ENCODE measurements at regions not wholly inside any gene's neighbourhood (a gene's known extent, or its start where the extent isn't known, plus 50 kb on each side); places are given as distances from the start of the nearest gene placed in this dataset.

DNA sequence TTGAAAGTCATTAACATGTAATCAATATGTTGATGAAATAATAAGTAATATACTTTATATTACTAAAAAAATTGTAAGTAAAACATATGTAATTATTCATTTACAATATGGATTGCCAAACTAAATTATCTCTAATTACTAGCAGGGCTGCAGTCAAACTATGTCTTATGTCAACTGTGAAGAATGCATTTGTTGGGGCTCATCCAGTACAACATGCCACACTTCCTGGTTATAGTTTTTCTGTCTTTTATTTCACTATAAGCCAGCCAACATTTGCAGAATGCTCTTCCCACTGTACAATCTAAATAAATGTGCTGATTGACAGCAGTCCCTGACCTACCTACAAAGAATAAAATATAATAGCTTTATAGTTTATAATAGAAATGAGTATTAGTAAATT is 975.4 kb upstream of the NDST4 start:
- H3K4me2 ChIP-seq (ENCODE audit: insufficient read depth, low read length): no peak overlapping the region
- no peak overlapping the region for H2AFZ ChIP-seq (ENCODE audit: low read length)
- no peaks in the 10 kb centered on the region for H3K4me1 ChIP-seq (ENCODE audit: insufficient read depth, low read length)
- no peaks in the 10 kb centered on the region for H3K79me2 ChIP-seq (ENCODE audit: insufficient read depth, low read length)
- H3K27me3 ChIP-seq (ENCODE audit: insufficient read depth, low read length): no peaks in the 10 kb centered on the region
- TF ChIP-seq, protein P1, sequence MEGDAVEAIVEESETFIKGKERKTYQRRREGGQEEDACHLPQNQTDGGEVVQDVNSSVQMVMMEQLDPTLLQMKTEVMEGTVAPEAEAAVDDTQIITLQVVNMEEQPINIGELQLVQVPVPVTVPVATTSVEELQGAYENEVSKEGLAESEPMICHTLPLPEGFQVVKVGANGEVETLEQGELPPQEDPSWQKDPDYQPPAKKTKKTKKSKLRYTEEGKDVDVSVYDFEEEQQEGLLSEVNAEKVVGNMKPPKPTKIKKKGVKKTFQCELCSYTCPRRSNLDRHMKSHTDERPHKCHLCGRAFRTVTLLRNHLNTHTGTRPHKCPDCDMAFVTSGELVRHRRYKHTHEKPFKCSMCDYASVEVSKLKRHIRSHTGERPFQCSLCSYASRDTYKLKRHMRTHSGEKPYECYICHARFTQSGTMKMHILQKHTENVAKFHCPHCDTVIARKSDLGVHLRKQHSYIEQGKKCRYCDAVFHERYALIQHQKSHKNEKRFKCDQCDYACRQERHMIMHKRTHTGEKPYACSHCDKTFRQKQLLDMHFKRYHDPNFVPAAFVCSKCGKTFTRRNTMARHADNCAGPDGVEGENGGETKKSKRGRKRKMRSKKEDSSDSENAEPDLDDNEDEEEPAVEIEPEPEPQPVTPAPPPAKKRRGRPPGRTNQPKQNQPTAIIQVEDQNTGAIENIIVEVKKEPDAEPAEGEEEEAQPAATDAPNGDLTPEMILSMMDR (IDR thresholded peaks at IDR 0.05; ENCODE audit: extremely low read depth, low read depth, low read length): no peak
- H3K9me3 ChIP-seq (ENCODE audit: low read depth, low read length): no peaks in the 10 kb centered on the region
- H3K36me3 ChIP-seq (ENCODE audit: insufficient read depth, low read length): no peaks in the 10 kb centered on the region
- DNase-seq (ENCODE audit: insufficient read length, low spot score, missing footprints): no peak
- no peak overlapping the region for H3K27ac ChIP-seq (ENCODE audit: low read depth, low read length)
- no peak overlapping the region for H3K4me3 ChIP-seq (ENCODE audit: insufficient read depth, low read length)
- H4K20me1 ChIP-seq (ENCODE audit: insufficient read depth, low read length): no peaks in the 10 kb centered on the region

DNA sequence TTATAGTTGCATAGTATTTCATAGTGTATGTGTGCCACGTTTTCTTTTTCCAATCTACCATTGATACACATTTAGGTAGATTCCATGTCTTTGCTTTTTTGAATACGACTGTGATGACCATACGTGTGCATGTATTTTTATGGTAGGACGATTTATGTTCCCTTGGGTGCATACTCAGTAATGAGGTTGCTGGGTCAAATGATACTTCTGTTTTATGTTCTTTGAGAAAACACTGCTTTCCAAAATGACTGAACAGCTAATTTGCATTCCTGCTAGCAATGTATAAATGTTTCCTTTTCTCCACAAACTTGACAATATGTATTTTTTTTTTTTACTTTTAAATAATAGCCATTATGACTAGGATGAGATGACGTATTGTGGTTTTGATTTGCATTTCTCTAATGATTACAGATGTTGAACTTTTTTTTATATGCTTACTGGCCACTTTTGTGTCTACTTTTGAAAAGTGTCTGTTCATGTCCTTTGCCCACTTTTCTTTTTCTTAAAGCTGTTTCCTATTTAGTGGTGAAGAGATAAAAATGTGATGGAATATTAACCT is 969.5 kb upstream of the NDST4 start:
- Histone ChIP-seq H3K79me2 (ENCODE audit: insufficient read depth, low read length) (no peaks in the 10 kb centered on the region), H3K27me3 (ENCODE audit: insufficient read depth, low read length) (no peaks in the 10 kb centered on the region), H3K4me2 (ENCODE audit: insufficient read depth, low read length) (no peak overlapping the region), H3K4me3 (ENCODE audit: insufficient read depth, low read length) (no peak overlapping the region), H3K4me1 (ENCODE audit: insufficient read depth, low read length) (no peaks in the 10 kb centered on the region), H2AFZ (ENCODE audit: low read length) (no peak overlapping the region), H3K9me3 (ENCODE audit: low read depth, low read length) (peaks cover 3% of the 10 kb centered on the region), H3K27ac (ENCODE audit: low read depth, low read length) (no peak overlapping the region), H3K36me3 (ENCODE audit: insufficient read depth, low read length) (no peaks in the 10 kb centered on the region), H4K20me1 (ENCODE audit: insufficient read depth, low read length) (no peaks in the 10 kb centered on the region)
- DNase-seq (ENCODE audit: insufficient read length, low spot score, missing footprints): no peak
- TF ChIP-seq, protein P1 (IDR thresholded peaks at IDR 0.05; ENCODE audit: extremely low read depth, low read depth, low read length): no peak

DNA sequence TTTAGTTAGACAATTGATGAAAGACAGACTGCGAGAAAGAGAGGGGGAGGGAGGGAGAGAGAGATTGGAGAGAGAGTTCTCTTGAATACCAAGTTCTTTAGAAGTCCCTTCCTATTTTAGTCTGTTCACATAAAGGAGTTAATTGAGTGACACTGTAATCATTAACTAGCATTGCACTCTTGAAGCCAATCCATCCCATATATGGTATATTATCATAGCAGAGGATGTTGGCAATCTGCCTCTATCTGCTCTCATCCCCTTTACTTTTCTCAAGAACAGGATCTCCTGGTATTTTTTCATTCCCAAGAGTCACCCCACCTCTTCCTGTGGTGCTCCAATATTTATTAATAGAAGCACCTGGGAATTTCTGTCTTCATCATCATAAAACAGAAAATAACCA is 959.6 kb upstream of the NDST4 start:
- Histone ChIP-seq H4K20me1 (ENCODE audit: insufficient read depth, low read length) (no peaks in the 10 kb centered on the region), H3K9me3 (ENCODE audit: low read depth, low read length) (no peaks in the 10 kb centered on the region), H3K4me1 (ENCODE audit: insufficient read depth, low read length) (no peaks in the 10 kb centered on the region), H3K79me2 (ENCODE audit: insufficient read depth, low read length) (no peaks in the 10 kb centered on the region), H3K4me3 (ENCODE audit: insufficient read depth, low read length) (no peak overlapping the region), H2AFZ (ENCODE audit: low read length) (no peak overlapping the region), H3K4me2 (ENCODE audit: insufficient read depth, low read length) (no peak overlapping the region), H3K36me3 (ENCODE audit: insufficient read depth, low read length) (no peaks in the 10 kb centered on the region), H3K27me3 (ENCODE audit: insufficient read depth, low read length) (no peaks in the 10 kb centered on the region), H3K27ac (ENCODE audit: low read depth, low read length) (no peak overlapping the region)
- TF ChIP-seq, protein P1 (IDR thresholded peaks at IDR 0.05; ENCODE audit: extremely low read depth, low read depth, low read length): no peak
- no peak for DNase-seq (ENCODE audit: insufficient read length, low spot score, missing footprints)

DNA sequence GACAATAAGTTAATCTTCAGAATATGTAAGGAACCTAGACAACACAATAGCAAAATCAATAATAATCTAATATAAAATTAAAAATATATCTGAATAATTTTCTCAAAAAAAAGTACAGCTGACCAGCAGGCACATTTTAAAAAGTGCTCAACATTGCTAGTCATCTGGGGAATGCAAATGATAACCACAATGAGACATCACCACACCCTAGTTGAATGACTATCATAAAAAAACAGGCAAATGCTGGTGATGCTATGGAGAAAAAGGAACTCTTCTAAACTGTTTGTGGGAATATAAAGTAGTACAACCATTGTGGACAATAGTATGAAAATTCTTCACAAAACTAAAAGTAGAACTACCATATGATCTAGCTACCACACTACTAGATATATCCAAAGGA is 956.9 kb upstream of the NDST4 start:
- H2AFZ ChIP-seq (ENCODE audit: low read length): no peak overlapping the region
- no peak overlapping the region for H3K4me3 ChIP-seq (ENCODE audit: insufficient read depth, low read length)
- H3K36me3 ChIP-seq (ENCODE audit: insufficient read depth, low read length): no peaks in the 10 kb centered on the region
- H3K79me2 ChIP-seq (ENCODE audit: insufficient read depth, low read length): no peaks in the 10 kb centered on the region
- H3K27ac ChIP-seq (ENCODE audit: low read depth, low read length): no peak overlapping the region
- H4K20me1 ChIP-seq (ENCODE audit: insufficient read depth, low read length): no peaks in the 10 kb centered on the region
- no peaks in the 10 kb centered on the region for H3K27me3 ChIP-seq (ENCODE audit: insufficient read depth, low read length)
- H3K9me3 ChIP-seq (ENCODE audit: low read depth, low read length): no peaks in the 10 kb centered on the region
- H3K4me1 ChIP-seq (ENCODE audit: insufficient read depth, low read length): no peaks in the 10 kb centered on the region
- no peak overlapping the region for H3K4me2 ChIP-seq (ENCODE audit: insufficient read depth, low read length)
- TF ChIP-seq, protein P1 (IDR thresholded peaks at IDR 0.05; ENCODE audit: extremely low read depth, low read depth, low read length): no peak
- DNase-seq (ENCODE audit: insufficient read length, low spot score, missing footprints): no peak

Measured in osteoblast (primary cell).